ELR (cell line): ENCODE measurements at regions not wholly inside any gene's neighbourhood (a gene's known extent, or its start where the extent isn't known, plus 50 kb on each side); places are given as distances from the start of the nearest gene placed in this dataset.
"Not testable (repeated sequence)": the region's sequence is repeated elsewhere in the genome, so short reads cannot be mapped to it uniquely, and the experiment has no call there.

ENCODE experiments used
- DNase-seq: peaks from one replicate; pipeline ENCODE4 v3.0.0-alpha.2; 2015; ENCODE audit warnings: low read depth

DNA sequence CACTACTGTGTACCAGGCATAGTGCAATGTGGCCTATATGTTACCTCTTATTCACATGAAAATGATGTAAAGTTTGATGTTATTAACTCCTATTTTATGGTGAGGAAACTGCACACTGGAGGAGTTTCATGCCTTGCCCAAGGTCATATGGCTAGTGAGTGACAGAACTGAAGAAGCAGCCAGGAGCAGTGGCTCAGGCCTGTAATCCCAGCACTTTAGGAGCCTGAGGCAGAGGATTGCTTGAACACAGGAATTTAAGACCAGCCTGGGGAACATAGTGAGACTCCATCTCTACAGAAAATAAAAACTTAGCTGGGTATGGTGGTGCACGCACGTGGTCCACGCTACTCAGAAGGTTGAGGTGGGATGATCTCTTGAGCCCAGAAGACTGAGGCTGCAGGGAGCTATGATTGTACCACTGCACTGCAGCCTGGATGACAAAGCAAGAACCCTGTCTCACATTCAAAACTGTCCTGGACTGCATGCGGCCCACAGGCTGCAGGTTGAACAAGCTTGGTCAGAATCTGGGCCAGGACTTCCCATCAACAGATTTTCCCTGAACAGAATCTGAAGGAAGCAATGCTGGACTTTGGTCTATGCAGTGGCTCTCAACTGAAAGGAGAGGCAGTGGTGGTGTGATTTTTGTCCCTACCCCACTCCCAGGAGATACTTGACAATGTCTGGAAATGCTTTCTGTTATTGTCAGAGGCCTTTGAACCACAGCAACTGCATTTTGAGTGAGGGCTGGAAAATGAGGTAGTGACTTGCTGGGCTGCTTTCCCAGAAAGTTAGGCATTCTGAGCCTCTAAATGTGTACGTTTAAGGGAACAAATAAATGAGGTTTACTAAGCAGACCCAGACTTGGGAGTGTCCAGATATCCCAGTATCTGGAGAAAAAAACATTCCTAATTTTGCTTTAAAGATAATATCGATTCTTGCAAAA lies 479.5 kb downstream of the TMEM114 start:
- DNase-seq, result no peak

DNA sequence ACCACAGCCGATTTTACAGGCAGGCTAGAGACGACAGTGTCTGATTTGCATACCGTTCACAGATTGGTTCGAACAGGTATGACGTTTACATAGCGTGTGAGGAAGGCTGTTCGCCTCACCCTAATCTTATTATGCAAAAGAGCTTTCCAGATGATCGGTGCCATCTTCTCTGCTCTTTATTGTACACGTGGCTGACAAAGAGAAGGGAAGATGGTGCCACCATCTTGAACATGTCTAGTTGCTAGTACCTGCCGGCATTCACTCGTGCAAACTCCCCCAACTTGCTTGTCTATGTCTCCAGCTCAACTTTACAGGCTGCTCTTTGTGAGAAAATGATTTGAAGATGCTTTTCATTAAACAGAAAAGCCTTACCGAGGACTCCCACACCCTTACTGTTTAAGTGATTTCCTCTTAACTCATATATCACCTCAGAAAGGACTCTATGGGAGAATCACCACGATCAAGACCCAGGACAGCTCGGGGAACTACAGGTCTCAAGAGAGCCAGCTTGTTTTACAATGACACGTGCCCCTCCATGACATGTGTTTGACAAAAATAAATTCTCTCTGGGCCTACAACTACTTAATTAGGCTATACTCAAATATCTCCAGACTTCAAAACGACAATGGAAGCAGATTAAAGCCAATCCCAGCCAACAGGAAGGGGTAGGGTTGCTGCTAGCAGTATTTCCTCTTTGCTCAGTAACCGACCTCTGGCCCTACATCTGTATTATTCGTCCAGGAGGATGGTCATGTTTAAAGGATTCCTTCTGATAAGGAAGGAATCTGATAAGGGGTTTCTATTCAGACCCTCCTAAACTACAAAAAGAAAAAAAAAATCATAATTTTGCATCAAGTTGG lies 480.6 kb downstream of the TMEM114 start:
- DNase-seq, result no peak

DNA sequence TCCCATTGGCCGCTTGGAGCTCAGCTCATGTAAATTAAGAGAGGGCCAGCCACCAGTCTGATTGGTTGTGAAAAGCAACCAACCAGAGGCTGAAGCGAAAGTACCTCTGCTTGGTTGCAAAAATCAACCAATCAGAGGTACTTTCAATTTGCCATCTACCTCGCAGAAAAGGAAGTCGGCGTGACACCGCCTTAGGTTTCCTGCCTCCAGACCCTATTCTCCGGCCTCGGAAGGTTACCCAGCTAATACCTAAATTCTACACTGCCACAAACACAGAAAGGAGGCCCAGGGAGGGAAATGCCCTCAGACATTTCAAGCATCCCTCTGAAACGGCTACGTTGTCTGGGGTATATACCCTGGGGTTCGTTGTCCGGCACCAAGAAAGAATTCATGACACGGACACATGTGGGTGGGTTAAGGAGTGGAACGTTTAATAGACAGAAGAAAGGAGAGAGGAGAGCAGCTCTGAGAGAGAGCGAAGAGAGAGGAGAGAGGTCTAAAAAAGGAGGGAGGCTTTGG lies 481.3 kb downstream of the TMEM114 start:
- DNase-seq, result no peak

DNA sequence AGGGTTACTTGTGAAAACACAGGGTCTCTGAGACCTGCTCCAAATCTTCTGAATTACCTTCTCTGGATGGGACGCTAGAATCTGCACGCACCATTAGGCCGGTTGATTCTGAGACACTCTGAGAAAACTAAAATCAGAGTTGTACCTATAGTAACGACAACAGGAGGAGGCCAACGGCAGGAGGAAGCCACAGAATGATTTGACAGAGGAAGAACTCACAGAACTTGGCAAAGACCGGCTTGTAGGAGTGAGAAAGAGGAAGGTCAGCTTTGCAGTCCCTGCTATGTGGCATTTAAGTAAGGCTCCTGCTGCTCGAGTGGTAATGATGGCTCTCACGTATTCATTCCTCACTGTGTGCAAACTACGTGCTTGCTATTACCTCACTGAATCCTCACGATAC lies 483.0 kb downstream of the TMEM114 start:
- DNase-seq, result no peak

DNA sequence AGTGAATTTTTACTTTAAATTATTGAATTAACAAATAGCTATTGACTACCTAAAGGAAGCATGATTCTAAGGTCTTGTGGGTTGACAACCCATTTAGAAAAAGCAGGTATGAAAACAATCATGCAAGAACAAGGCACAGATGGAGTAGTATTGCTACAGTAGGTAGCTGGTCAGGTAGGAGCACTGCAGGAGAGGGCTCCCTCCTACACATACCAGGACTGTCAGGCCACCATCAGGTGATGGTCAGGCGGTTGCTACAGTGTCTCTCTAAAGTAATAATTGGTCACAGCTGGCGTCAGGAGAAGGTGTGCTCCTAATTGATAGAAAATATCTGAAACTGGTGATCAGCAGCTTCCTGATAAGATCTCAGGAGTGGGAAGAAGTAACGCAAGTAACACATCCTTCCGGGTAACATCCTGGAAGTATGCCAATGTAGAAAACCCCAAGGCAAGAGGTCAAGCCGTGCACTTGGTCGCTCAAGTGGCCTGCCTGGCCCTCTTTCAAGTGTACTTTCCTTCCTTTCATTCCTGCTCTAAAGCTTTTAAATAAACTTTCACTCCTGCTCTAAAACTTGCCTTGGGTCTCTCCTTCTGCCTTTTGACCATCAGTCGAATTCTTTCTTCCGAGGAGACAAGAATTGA lies 486.5 kb downstream of the TMEM114 start:
- DNase-seq, result no peak

DNA sequence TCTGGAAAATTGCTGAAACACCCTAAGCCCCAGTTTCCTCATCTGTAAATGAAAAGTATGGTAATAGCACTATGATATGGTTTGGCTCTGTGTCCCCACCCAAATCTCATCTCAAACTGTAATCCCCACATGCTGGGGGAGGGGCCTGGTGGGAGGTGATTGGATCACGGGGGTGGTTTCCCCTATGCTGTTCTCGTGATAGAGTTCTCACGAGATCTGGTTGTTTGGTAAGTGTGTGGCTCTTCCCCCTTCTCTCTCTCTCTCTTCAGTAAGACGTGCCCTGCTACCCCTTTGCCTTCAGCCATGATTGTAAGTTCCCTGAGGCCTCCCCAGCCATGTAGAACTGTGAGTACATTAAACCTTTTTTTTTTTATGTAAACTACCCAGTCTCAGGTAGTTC lies 490.7 kb downstream of the TMEM114 start:
- DNase-seq, result no peak

DNA sequence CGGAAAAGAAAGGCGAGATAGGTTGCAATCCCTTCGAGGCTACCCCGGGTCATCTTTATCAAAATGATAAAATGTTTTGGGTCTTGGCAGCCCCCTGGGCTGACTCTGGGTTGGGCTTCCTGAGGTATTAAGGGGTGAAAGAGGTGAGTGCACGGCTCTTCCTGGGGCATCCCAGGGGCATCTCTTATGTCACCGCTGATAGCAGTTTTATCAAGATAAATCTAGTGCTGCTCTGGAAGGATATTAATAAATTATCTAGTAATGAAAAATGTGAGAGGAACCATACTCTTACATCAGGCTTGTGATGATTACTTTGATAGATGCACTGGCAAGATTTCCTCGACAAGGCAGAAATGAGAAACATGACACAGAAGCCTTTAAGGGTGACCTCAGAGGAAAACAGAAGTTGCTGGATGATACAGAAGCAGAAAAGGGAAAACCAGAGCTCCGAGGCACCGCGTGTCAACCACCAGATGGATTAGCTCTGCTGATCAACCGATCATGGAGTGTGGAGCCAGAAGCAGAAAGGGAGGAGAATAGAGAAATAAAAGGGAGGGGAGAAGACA lies 491.3 kb downstream of the TMEM114 start:
- no peak for DNase-seq

DNA sequence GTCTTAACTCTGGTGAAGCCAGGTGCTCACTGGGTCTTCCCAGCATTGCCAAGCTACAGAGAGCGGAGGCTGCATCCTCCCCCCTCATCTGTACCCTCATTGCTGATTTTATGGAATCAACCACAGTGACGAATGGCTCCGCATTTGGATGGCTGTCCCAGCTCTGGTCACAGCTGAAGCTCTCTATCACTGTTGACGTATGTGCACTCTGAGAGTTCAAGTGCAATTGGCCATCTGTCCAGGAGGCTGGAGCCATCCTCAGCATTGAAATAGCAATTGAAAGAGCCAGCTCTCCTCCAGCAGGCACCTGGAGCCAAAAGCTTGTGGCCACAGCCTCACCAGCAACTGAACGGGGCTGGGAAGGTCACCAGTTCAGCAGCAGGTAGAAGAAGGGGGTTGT lies 494.1 kb downstream of the TMEM114 start:
- no peak for DNase-seq

DNA sequence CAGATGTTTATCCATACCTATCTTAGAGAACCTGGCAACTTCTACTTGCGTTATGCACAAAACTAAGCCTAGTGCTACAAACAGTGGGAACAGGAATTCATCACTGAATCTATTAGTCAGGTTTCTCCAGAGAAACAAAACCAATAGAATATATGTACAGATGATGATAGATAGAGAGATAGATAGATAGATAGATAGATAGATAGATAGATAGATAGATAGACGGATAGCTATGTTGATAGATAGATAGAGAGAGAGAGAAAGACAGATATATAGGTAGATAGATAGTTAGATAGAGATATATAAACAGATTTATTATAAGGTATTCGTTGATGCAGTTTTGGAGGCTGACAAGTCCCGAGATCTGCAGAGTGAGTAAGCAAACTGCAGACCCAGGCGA lies 495.6 kb downstream of the TMEM114 start:
- no peak for DNase-seq

DNA sequence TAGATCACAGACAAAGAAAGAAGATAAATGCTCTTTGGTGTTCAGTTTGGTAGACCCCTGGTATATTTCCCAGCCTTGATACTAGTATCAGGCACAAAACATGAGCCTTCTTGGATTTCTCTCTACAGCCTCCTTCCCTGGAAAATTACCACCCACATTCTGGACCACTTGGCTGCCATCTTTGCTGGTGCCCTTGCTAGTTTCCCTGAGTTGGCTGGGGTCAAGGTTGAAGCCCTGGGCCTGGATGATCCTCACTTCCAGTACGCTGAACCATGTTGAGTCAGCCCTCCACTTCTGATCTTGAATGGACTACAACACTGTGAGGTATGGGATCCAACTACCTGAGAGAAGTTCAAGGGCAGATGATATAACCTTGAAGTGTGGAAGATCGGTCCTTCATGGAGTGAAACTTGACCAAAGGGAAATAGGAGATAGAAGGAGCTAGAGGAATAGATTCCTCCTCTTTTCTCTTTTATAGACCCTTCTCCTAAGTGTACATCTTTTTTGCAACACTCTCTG lies 501.4 kb downstream of the TMEM114 start:
- no peak for DNase-seq

DNA sequence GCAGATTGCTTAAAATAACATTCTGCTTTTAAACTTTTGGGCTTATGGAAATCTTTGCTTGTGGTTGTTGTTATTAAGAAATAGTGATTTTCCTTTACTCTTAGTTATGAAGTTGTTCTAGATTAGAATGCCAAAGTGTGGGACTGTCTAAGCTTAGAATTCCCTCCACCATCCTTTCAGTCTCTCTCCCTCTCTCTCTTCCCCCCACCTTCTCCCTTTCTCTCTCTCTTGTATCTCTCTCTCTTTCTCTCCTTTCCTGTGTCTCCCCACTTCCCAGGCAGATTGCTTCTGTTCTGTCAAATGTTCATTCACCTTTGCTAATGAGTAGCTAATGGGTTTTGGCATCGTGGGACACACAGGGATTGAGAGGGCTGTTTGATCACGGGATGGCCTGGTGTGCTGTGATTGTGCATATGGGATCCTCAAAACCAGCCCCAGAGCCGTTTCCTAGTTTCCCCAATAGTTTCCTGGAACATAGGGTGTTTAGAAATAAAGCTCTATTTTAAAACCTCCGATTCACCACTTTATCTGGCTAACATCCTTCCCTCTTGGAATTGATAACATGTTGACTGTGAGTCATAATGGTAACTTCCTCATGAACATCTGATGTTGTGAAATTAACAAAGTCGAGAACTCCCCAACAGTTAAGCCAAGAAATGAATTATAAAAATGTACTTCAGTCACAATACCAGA lies 502.6 kb downstream of the TMEM114 start:
- no peak for DNase-seq

DNA sequence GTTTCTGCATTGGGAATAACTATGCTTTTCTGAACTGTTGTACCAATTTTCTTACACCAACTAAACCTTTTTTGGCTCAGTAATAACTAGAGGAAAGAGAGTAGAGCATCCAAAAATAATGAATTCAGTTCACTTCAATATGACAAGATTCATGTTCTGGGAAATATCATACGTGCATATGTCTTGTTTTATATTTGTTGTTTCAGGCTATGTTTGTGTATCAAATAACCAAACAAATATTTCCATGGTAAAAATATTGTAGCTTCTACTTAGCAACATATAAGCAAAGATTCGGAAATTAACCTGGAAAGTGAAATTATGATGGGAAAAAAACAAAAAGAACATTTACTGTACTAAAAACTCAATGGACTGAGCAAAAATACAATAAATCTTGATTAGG lies 503.2 kb downstream of the TMEM114 start:
- DNase-seq, result no peak

DNA sequence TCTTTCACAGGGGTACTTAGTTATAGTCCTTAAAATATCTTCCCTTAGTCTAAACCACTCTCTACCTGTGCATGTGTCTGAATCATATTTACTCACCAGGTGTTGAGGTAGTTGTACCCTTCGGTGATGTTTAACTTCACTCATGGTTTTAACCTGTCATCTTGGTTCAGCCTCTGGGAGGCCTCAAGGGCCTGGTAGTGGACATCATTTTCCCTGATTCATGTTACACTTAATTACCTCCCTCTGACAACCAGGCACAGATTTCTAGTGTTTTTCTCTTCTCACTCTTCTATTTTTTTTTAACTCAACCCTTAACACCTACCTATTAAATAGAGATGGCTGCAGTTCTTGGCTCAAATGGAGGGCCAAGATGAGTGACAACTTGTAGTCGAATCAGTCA lies 505.4 kb downstream of the TMEM114 start:
- DNase-seq, result no peak

DNA sequence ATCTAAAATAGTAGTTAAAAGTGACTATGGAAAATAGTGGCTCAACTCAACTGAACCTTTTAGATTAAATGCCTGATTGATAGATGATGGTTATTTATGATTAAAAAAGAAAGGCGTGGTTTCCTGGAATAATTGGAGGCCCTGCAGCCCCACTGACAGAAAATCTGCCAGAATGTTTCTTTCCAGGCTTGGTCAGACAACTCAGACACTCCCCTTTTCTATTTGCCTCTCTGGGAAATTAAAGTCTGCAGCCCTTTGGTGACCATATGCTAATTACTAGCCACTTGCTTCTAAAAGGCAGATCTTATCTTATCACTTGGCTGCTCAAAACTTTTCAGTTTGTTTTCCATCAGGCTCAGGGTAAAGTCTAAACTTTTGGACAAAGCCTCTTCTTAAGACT lies 506.0 kb downstream of the TMEM114 start:
- DNase-seq, result no peak

DNA sequence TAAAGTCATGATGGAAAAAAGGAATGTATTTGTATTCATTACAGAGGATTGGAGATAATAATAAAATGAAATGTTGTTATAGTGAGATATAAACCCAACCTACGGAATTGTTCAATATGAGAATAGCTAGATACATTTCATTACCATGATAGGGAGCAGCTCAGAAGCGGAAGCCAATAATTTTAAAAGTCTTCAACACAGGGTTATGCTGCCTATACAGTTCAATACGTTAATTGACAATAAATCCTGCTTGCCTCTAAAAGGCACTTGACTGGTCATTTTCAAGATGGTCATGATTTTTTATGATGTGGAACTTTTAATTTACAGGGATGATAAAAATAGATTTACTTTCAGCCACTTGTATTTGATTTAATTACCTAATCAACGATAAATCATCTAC lies 506.8 kb downstream of the TMEM114 start:
- DNase-seq, result no peak

DNA sequence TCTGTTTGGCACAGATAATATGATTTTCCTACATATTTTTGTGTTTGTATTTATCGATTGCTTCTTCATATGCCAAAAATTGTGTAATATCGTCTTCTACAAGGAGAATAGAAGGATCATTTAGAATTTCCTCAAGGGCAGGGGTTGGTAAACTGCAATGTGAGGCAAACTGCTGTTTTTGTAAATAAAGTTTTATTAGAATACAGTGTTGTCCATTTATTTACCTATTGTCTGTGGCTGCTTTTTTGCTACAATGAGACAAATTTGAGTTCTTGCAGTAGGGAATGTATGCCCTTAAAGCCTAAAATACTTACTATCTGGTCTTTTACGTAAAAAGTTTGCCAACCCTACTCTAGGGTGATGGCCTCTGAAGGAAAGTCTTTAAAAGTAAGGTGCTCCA lies 509.5 kb downstream of the TMEM114 start:
- no peak for DNase-seq

DNA sequence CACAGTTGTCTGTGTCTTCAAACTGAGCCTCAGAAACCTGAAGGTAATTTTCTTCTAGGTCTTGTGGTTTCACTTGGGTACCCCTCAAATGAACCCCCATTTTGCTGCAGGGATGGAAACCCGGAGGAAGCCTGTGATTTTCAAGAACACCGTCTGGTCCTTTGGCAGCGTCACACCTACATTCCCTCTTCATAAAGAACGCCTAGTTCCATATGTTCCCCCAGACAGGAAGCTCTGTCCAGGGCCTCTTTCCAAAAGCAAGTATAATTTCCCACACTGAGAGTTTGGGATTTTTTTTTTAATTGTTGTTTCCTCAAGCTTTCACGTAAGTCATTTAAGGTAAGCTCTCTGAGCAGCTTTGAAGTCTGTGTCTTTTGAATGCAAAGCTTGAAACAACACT lies 515.0 kb downstream of the TMEM114 start:
- no peak for DNase-seq

DNA sequence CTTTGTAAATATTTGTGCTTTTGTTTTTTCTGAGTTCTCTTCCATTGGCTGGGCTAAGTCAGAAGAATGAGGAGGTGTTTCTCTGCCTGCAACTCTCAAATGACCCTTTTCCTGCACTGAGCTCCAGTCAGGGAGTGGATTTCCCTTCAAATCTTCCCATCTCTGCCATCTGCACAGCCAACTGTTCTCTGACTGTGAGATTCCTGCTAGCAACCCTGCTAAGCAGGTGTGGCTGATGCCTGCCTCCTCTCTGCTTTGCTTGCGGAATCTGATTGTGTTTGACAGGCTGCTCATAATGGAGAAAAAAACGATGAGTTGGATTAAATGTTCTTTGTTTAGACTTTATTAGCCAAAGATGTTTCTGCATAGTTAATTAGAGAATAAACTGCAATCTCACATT lies 519.8 kb downstream of the TMEM114 start:
- DNase-seq, result no peak

DNA sequence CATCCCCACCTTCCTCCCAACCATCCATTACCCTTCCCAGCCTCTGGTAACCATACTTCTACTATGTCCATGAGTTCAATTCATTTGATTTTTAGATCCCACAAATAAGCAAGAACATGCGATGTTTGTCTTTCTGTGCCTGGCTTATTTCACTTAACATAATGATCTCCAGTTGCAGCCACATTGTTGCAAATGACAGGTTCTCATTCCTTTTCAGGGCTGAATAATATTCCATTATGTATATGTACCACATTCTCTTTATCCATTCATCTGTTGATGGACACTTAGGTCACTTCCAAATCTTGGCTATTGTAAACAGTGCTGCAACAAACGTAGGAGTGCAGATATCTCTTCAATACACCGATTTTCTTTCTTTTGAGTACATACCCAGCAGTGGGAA lies 522.1 kb downstream of the TMEM114 start:
- DNase-seq, result not testable (repeated sequence)

DNA sequence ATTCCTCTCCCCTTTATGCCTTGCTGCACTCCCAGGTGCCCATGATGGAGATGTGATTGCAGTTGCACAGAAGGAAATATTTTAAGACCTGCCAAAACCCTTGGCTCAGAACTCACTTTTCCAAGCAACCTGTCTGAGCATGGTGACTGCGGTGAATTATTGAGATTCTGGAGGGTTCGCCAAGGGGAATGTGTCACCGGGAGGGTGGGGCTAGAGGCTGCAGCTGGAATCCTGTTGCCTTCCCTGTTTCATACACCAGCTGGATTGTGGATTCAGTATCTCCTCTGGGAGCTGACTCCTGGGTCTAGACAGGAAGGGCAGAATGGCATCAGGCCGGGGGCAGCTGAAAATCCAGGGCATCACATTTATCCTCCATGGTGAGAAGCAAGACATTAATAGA lies 527.2 kb downstream of the TMEM114 start:
- DNase-seq, result no peak

DNA sequence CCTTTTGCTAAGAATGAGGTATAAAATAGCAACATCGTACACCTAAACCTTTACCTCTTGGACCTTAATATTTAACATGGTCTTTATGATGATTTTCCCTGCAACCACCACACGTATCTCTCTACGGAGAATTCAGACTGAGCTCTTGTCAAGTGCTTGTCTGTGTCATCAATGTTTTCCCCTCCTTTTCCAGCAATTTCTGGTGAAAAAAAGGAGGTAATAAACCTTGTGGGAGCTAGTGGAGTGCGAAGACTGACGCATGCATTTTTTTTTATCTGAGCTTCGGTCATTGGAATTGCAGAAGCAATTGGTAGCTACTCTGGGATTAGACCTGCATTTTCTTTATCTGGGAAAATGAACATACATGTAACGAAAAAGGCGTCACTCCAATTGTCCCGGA lies 527.6 kb downstream of the TMEM114 start:
- no peak for DNase-seq
